ENCODE measurements at regions not wholly inside any gene's neighbourhood (a gene's known extent, or its start where the extent isn't known, plus 50 kb on each side); places are given as distances from the start of the nearest gene placed in this dataset.

DNA sequence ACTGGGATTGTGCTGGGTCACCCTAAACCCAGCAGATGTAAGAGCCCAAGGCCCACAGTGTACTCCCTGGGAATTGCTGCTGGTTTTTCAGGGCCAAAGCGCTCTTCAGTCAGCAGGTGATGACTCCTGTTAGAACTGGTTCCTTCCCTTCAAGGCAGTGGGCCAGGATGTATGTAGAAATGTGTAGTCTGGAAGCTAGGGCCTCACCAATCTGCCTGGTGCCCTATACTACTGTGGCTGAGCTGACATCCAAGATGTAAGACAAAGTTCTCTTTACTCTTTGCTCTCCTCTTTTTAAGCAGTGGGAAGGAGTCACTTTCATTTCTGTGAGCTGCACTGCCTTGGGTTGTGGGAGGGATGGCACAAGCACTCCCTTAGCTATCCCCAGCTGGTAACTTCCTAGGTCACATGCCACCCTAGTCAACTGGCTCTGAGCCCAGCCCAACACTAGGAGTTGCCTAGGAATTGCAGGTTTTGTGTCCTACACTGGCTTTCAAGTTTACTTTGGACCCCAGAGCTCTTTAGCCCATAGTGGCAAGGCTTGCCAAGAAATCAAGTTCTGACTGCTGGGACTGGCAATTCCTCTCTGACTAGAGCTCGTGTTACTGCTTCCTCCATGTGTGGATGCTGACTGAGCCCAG, 249.2 kb downstream of the C12orf50 start:
- H3K27ac ChIP-seq: no peak overlapping the region
- no peak overlapping the region for H3K4me2 ChIP-seq (ENCODE audit: unreplicated experiment)
- no peaks in the 10 kb centered on the region for H3K9me3 ChIP-seq (ENCODE audit: low read depth)
- no peak for DNase-seq
- H3K4me3 ChIP-seq: no peak overlapping the region
- WGBS, 2 experiments (ENCODE audit: low coverage in 1 of 2, low lambda C conversion rate in 2 of 2, missing lambda C conversion rate in 2 of 2): 30 to 48% methylated on average over 2 of the region's 2 CpGs
- in situ Hi-C loops (cut with MboI): no loop called here
- no peaks in the 10 kb centered on the region for H4K20me1 ChIP-seq (ENCODE audit: insufficient read depth)
- H2AFZ ChIP-seq: no peak overlapping the region
- no peaks in the 10 kb centered on the region for H3F3A ChIP-seq (ENCODE audit: insufficient read depth)
- TF ChIP-seq EZH2phosphoT487 (IDR thresholded peaks at IDR 0.05; ENCODE audit: insufficient read depth, low read depth): no peak
- no peak for TF ChIP-seq EZH2 (IDR thresholded peaks at IDR 0.05; ENCODE audit: insufficient read depth, poor library complexity, severe bottlenecking)
- H3K27me3 ChIP-seq (replicated peaks; ENCODE audit: insufficient read depth): no peaks in the 10 kb centered on the region; the same call in 1 of the 2 replicates
- H3K9ac ChIP-seq: no peak overlapping the region
- H3K79me2 ChIP-seq (ENCODE audit: insufficient read depth): no peaks in the 10 kb centered on the region
- H3K9me2 ChIP-seq (ENCODE audit: insufficient read depth): no peaks in the 10 kb centered on the region
- no peaks in the 10 kb centered on the region for H3K36me3 ChIP-seq (ENCODE audit: low read depth)
- no peaks in the 10 kb centered on the region for H3K4me1 ChIP-seq (ENCODE audit: insufficient read depth)

DNA sequence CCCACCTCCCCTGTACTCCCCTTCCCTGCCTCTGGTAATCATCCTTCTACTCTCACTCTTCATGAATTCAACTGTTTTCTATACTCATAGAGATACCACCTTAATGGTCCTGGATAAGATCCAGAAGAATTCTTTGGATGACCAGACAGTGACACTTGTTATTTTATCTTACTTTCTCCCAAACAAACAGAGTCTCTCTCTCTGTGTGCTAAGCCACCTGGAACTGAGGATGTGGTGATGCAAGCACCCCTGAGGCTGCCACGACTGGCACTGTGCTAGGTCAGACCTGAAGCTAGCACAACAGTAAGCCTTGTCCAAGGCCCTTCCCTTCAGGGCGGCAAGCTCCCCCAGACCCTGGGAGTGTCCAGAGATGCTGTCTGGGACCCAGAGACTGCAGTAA, 250.2 kb downstream of the C12orf50 start:
- no peak overlapping the region for H3K27ac ChIP-seq
- H3K9ac ChIP-seq: no peak overlapping the region
- no peak for TF ChIP-seq EZH2 (IDR thresholded peaks at IDR 0.05; ENCODE audit: insufficient read depth, poor library complexity, severe bottlenecking)
- TF ChIP-seq EZH2phosphoT487 (IDR thresholded peaks at IDR 0.05; ENCODE audit: insufficient read depth, low read depth): no peak

DNA sequence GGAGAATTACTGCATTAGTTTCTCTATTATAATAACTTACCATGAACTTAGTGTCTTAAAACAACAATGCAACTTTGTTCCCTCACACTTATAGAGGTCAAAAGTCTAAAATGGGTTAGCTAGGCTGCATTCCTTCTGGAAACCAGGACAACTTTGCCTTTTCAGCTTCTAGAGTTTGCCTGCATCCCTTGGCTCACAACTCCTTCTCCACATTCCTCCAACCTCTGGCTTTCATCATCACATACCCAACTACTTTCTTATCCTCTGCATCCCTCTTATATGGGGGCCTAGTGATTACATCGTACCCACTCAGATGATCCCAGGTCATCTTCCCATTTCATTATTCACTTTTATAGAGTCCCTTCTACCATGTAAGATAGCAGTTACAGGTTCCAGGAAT, 251.1 kb downstream of the C12orf50 start:
- in situ Hi-C loops (cut with MboI): no loop called here
- no peaks in the 10 kb centered on the region for H4K20me1 ChIP-seq (ENCODE audit: insufficient read depth)
- no peak for TF ChIP-seq EZH2 (IDR thresholded peaks at IDR 0.05; ENCODE audit: insufficient read depth, poor library complexity, severe bottlenecking)
- no peak for TF ChIP-seq EZH2phosphoT487 (IDR thresholded peaks at IDR 0.05; ENCODE audit: insufficient read depth, low read depth)
- WGBS, 2 experiments (ENCODE audit: low coverage in 1 of 2, low lambda C conversion rate in 2 of 2, missing lambda C conversion rate in 2 of 2): 50 to 79% methylated on average over 1 of the region's 1 CpG
- no peaks in the 10 kb centered on the region; the same call in 1 of the 2 replicates for H3K27me3 ChIP-seq (replicated peaks; ENCODE audit: insufficient read depth)
- no peak overlapping the region for H3K27ac ChIP-seq
- no peak for DNase-seq
- H3K9me2 ChIP-seq (ENCODE audit: insufficient read depth): no peaks in the 10 kb centered on the region
- no peak overlapping the region for H3K4me3 ChIP-seq
- no peak overlapping the region for H3K4me2 ChIP-seq (ENCODE audit: unreplicated experiment)
- no peaks in the 10 kb centered on the region for H3K4me1 ChIP-seq (ENCODE audit: insufficient read depth)
- no peaks in the 10 kb centered on the region for H3K36me3 ChIP-seq (ENCODE audit: low read depth)
- no peaks in the 10 kb centered on the region for H3K9me3 ChIP-seq (ENCODE audit: low read depth)
- H2AFZ ChIP-seq: no peak overlapping the region
- no peaks in the 10 kb centered on the region for H3K79me2 ChIP-seq (ENCODE audit: insufficient read depth)
- H3K9ac ChIP-seq: no peak overlapping the region
- H3F3A ChIP-seq (ENCODE audit: insufficient read depth): no peaks in the 10 kb centered on the region

More for the DNA sequence above, 250.2 kb downstream of the C12orf50 start:
- H3F3A ChIP-seq (ENCODE audit: insufficient read depth): no peaks in the 10 kb centered on the region
- DNase-seq: no peak
- H3K9me2 ChIP-seq (ENCODE audit: insufficient read depth): no peaks in the 10 kb centered on the region
- no peaks in the 10 kb centered on the region for H3K9me3 ChIP-seq (ENCODE audit: low read depth)
- 42 to 49% methylated on average over 2 of the region's 2 CpGs for WGBS, 2 experiments (ENCODE audit: low coverage in 1 of 2, low lambda C conversion rate in 2 of 2, missing lambda C conversion rate in 2 of 2)
- in situ Hi-C loops (cut with MboI): no loop called here
- H2AFZ ChIP-seq: no peak overlapping the region
- H4K20me1 ChIP-seq (ENCODE audit: insufficient read depth): no peaks in the 10 kb centered on the region
- H3K4me3 ChIP-seq: no peak overlapping the region
- no peaks in the 10 kb centered on the region for H3K79me2 ChIP-seq (ENCODE audit: insufficient read depth)
- no peaks in the 10 kb centered on the region for H3K36me3 ChIP-seq (ENCODE audit: low read depth)
- no peak overlapping the region for H3K4me2 ChIP-seq (ENCODE audit: unreplicated experiment)
- H3K27me3 ChIP-seq (replicated peaks; ENCODE audit: insufficient read depth): no peaks in the 10 kb centered on the region; the same call in 1 of the 2 replicates
- no peaks in the 10 kb centered on the region for H3K4me1 ChIP-seq (ENCODE audit: insufficient read depth)

DNA sequence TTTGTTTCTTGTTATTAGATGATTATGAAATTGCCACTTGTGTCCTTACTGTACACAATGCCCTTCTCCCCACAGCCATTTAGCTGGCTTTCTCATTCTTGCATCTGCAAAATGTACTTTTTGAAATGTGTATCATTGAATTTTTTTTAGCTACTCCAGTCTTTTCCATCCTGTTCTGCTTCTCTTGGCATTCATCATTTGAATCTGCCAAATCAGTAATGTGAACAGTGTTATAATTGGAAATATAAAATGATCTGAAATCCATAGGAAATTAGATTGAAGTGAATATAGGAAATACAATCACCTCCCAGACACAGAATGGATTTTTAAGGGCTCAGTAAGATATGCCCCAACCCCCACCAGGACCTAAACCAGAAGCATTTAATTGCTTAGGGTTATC, 253.4 kb downstream of the C12orf50 start:
- H3K4me2 ChIP-seq (ENCODE audit: unreplicated experiment): no peak overlapping the region
- no peaks in the 10 kb centered on the region; the same call in 1 of the 2 replicates for H3K27me3 ChIP-seq (replicated peaks; ENCODE audit: insufficient read depth)
- no peaks in the 10 kb centered on the region for H3K4me1 ChIP-seq (ENCODE audit: insufficient read depth)
- H3K9me3 ChIP-seq (ENCODE audit: low read depth): no peaks in the 10 kb centered on the region
- H3K79me2 ChIP-seq (ENCODE audit: insufficient read depth): no peaks in the 10 kb centered on the region
- no peak overlapping the region for H2AFZ ChIP-seq
- DNase-seq: no peak
- in situ Hi-C loops (cut with MboI): no loop called here
- H3K9me2 ChIP-seq (ENCODE audit: insufficient read depth): no peaks in the 10 kb centered on the region
- H4K20me1 ChIP-seq (ENCODE audit: insufficient read depth): no peaks in the 10 kb centered on the region
- H3F3A ChIP-seq (ENCODE audit: insufficient read depth): no peaks in the 10 kb centered on the region
- TF ChIP-seq EZH2phosphoT487 (IDR thresholded peaks at IDR 0.05; ENCODE audit: insufficient read depth, low read depth): no peak
- no peak for TF ChIP-seq EZH2 (IDR thresholded peaks at IDR 0.05; ENCODE audit: insufficient read depth, poor library complexity, severe bottlenecking)
- H3K36me3 ChIP-seq (ENCODE audit: low read depth): no peaks in the 10 kb centered on the region
- H3K27ac ChIP-seq: no peak overlapping the region
- no peak overlapping the region for H3K9ac ChIP-seq
- H3K4me3 ChIP-seq: no peak overlapping the region

DNA sequence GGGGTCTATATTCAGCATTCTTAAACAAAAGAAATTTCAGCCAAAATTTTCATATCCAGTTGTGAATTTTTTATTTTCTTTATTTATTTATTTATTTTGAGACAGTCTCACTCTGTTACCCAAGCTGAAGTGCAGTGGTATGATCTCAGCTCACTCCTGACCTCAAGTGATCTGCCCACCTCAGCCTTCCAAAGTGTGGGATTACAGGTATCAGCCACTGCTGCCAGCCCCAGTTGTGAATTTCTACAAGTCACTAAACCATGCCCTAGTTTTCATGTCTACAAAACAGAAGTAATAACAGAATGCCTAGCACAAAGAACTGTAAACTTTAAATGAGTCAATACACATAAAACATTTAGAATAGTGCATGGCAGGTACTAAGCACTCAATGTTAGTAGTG, 254.2 kb downstream of the C12orf50 start:
- Histone ChIP-seq H4K20me1 (ENCODE audit: insufficient read depth) (no peaks in the 10 kb centered on the region), H3K4me2 (ENCODE audit: unreplicated experiment) (no peak overlapping the region), H3K27ac (no peak overlapping the region), H3K4me1 (ENCODE audit: insufficient read depth) (no peaks in the 10 kb centered on the region), H3K9me3 (ENCODE audit: low read depth) (no peaks in the 10 kb centered on the region), H3K9ac (no peak overlapping the region), H3K27me3 (replicated peaks; ENCODE audit: insufficient read depth) (no peaks in the 10 kb centered on the region; the same call in 1 of the 2 replicates), H3K9me2 (ENCODE audit: insufficient read depth) (no peaks in the 10 kb centered on the region), H2AFZ (no peak overlapping the region), H3K79me2 (ENCODE audit: insufficient read depth) (no peaks in the 10 kb centered on the region), H3K4me3 (no peak overlapping the region), H3F3A (ENCODE audit: insufficient read depth) (no peaks in the 10 kb centered on the region), H3K36me3 (ENCODE audit: low read depth) (no peaks in the 10 kb centered on the region)
- TF ChIP-seq EZH2phosphoT487 (IDR thresholded peaks at IDR 0.05; ENCODE audit: insufficient read depth, low read depth) (no peak), EZH2 (IDR thresholded peaks at IDR 0.05; ENCODE audit: insufficient read depth, poor library complexity, severe bottlenecking) (no peak)
- no peak for DNase-seq
- in situ Hi-C loops (cut with MboI): no loop called here
